ENCODE measurements at regions not wholly inside any gene's neighbourhood (a gene's known extent, or its start where the extent isn't known, plus 50 kb on each side); places are given as distances from the start of the nearest gene placed in this dataset.

- no peak for DNase-seq
- H3K36me3 ChIP-seq (replicated peaks in 1 of 2; ENCODE audit: control extremely low read depth in 1 of 2, control insufficient read depth in 1 of 2, extremely low read depth in 1 of 2, insufficient read depth in 2 of 2, low read length in 1 of 2), result no peaks in the 10 kb centered on the region
- WGBS (ENCODE audit: insufficient coverage), result 93% methylated on average over 3 of the region's 3 CpGs
Measured at GRCh38 chr2:147442816-147443215, 402.0 kb upstream of the ACVR2A start.

GRCh38 chr2:147441182-147441581, 403.6 kb upstream of the ACVR2A start:
- ChIA-PET POLR2A (no interaction called here), CTCF (no interaction called here)
- H3K36me3 ChIP-seq (replicated peaks in 1 of 2; ENCODE audit: control extremely low read depth in 1 of 2, control insufficient read depth in 1 of 2, extremely low read depth in 1 of 2, insufficient read depth in 2 of 2, low read length in 1 of 2), result no peaks in the 10 kb centered on the region
- Mint-ChIP-seq H3K27ac (no peak overlapping the region), H3K4me3 (no peak overlapping the region), H3K4me1 (no peaks in the 10 kb centered on the region), H3K27me3 (no peaks in the 10 kb centered on the region), H3K9me3 (ENCODE audit: insufficient read depth) (no peaks in the 10 kb centered on the region)
- no peaks in the 10 kb centered on the region for H3K27me3 ChIP-seq (replicated peaks in 1 of 4; ENCODE audit: control extremely low read depth in 1 of 4, control insufficient read depth in 3 of 4, insufficient read depth in 4 of 4, low read length in 3 of 4)
- H3K4me1 ChIP-seq (ENCODE audit: control insufficient read depth in 2 of 2, insufficient read depth in 2 of 2, low read length in 2 of 2), result no peaks in the 10 kb centered on the region
- H3K9me3 ChIP-seq (ENCODE audit: control extremely low read depth in 1 of 3, control insufficient read depth in 2 of 3, insufficient read depth in 1 of 3, low read length in 2 of 3), result no peaks in the 10 kb centered on the region
- no peak overlapping the region for H3K9ac ChIP-seq (ENCODE audit: low read length)
- no peak for TF ChIP-seq CTCF (IDR thresholded peaks at IDR 0.05)
- TF ChIP-seq EZH2 (IDR thresholded peaks at IDR 0.05; ENCODE audit: borderline replicate concordance, insufficient read depth, low read depth, low read length, poor library complexity, severe bottlenecking), result no peak
- no peak overlapping the region for H2AFZ ChIP-seq (ENCODE audit: insufficient read depth, low read depth, low read length, poor library complexity, severe bottlenecking)
- no peak overlapping the region for H3K4me2 ChIP-seq (replicated peaks; ENCODE audit: low read depth, low read length, poor library complexity, severe bottlenecking)
- no peak overlapping the region for H3K27ac ChIP-seq (ENCODE audit: low read length in 2 of 2)
- DNase-seq (no peak), ATAC-seq (ENCODE audit: low read depth) (no peak)
- no peaks in the 10 kb centered on the region for H4K20me1 ChIP-seq (ENCODE audit: control insufficient read depth, insufficient read depth, low read length, poor library complexity, severe bottlenecking)
- H3K4me3 ChIP-seq (ENCODE audit: control extremely low read depth in 1 of 5, extremely low read depth in 1 of 5, insufficient read depth in 1 of 5, low read depth in 2 of 5, low read length in 4 of 5), result no peak overlapping the region
- WGBS (ENCODE audit: insufficient coverage), result 100% methylated on average over 1 of the region's 3 CpGs
- H3K79me2 ChIP-seq (ENCODE audit: control insufficient read depth, insufficient read depth, low read length), result no peaks in the 10 kb centered on the region
- intact Hi-C loops (cut with micrococcal nuclease), result no loop called here

More at GRCh38 chr2:147442816-147443215, 402.0 kb upstream of the ACVR2A start:
- no peak overlapping the region for H3K27ac Mint-ChIP-seq
- H3K27me3 ChIP-seq (replicated peaks in 1 of 4; ENCODE audit: control extremely low read depth in 1 of 4, control insufficient read depth in 3 of 4, insufficient read depth in 4 of 4, low read length in 3 of 4), result no peaks in the 10 kb centered on the region
- H3K4me1 ChIP-seq (ENCODE audit: control insufficient read depth in 2 of 2, insufficient read depth in 2 of 2, low read length in 2 of 2), result no peaks in the 10 kb centered on the region
- TF ChIP-seq CTCF (IDR thresholded peaks at IDR 0.05), result no peak
- no peak for TF ChIP-seq EZH2 (IDR thresholded peaks at IDR 0.05; ENCODE audit: borderline replicate concordance, insufficient read depth, low read depth, low read length, poor library complexity, severe bottlenecking)
- H3K79me2 ChIP-seq (ENCODE audit: control insufficient read depth, insufficient read depth, low read length), result no peaks in the 10 kb centered on the region
- CTCF ChIA-PET, result no interaction called here
- no peak overlapping the region for H3K27ac ChIP-seq (ENCODE audit: low read length in 2 of 2)
- POLR2A ChIA-PET, result no interaction called here
- no peaks in the 10 kb centered on the region for H3K4me1 Mint-ChIP-seq
- H3K9me3 Mint-ChIP-seq (ENCODE audit: insufficient read depth), result no peaks in the 10 kb centered on the region
- no peak overlapping the region for H3K4me3 ChIP-seq (ENCODE audit: control extremely low read depth in 1 of 5, extremely low read depth in 1 of 5, insufficient read depth in 1 of 5, low read depth in 2 of 5, low read length in 4 of 5)
- no peaks in the 10 kb centered on the region for H3K9me3 ChIP-seq (ENCODE audit: control extremely low read depth in 1 of 3, control insufficient read depth in 2 of 3, insufficient read depth in 1 of 3, low read length in 2 of 3)
- H2AFZ ChIP-seq (ENCODE audit: insufficient read depth, low read depth, low read length, poor library complexity, severe bottlenecking), result no peak overlapping the region
- no peak overlapping the region for H3K4me3 Mint-ChIP-seq
- ATAC-seq (ENCODE audit: low read depth), result no peak
- intact Hi-C loops (cut with micrococcal nuclease), result no loop called here
- H3K27me3 Mint-ChIP-seq, result no peaks in the 10 kb centered on the region
- no peak overlapping the region for H3K4me2 ChIP-seq (replicated peaks; ENCODE audit: low read depth, low read length, poor library complexity, severe bottlenecking)
- H3K9ac ChIP-seq (ENCODE audit: low read length), result no peak overlapping the region
- H4K20me1 ChIP-seq (ENCODE audit: control insufficient read depth, insufficient read depth, low read length, poor library complexity, severe bottlenecking), result no peaks in the 10 kb centered on the region
